SK-N-SH (cell line): ENCODE measurements at regions not wholly inside any gene's neighbourhood (a gene's known extent, or its start where the extent isn't known, plus 50 kb on each side); places are given as distances from the start of the nearest gene placed in this dataset.

Experiments used
- CTCF ChIA-PET: fragments of 300-600, 350-600 bp; formaldehyde crosslinking; extraction: SDS; loops from one replicate; lab custom pipeline; 2021; lab: Yijun Ruan, JAX
- POLR2A ChIA-PET: fragments of 350-600 bp; sonication (Branson Sonifier 250); formaldehyde crosslinking; extraction: SDS; loops from one replicate; lab custom pipeline; 2020; ENCODE audit warnings: antibody characterized with exemption, inconsistent platforms; lab: Yijun Ruan, JAX
- DNase-seq: peaks from one replicate; pipeline ENCODE4 v3.0.0; 2012
- H2AFZ ChIP-seq: fragments of 200-600 bp; sonication (generic); 2 replicates; pipeline ENCODE4 v1.8.1; 2016; ENCODE audit warnings: antibody characterized with exemption, mild to moderate bottlenecking, low read depth
- H3F3A ChIP-seq: fragments of 200-600 bp; sonication (generic); replicated peaks from 2 replicates; pipeline ENCODE3; 2016; ENCODE audit warnings: antibody characterized with exemption, mild to moderate bottlenecking; ENCODE audit not compliant: insufficient read depth
- H3K27ac ChIP-seq, 2 experiments: fragments of 200-500 bp in 1 of 2; fragments of 200-600 bp in 1 of 2; sonication (Bioruptor generic) in 1 of 2; sonication (generic), shearing (Covaris generic) in 1 of 2; 2 replicates each; pipeline versions ENCODE4 v1.5.1 to v1.6.1; 2014 to 2016; ENCODE audit warnings: low read depth in 2 of 2, inconsistent platforms in 1 of 2, low read length in 1 of 2, mild to moderate bottlenecking in 1 of 2, mixed read lengths in 1 of 2
- H3K27me3 ChIP-seq: fragments of 200-600 bp; sonication (generic), shearing (Covaris generic); 2 replicates; pipeline ENCODE4 v1.6.1; 2016; ENCODE audit warnings: mixed run types; ENCODE audit not compliant: insufficient read depth
- H3K36me3 ChIP-seq, 2 experiments: fragments of 200-500 bp in 1 of 2; fragments of 200-600 bp in 1 of 2; sonication (Bioruptor generic) in 1 of 2; sonication (generic) in 1 of 2; replicated peaks in 1 of 2; 2 replicates each; pipeline versions ENCODE3 to v1.5.1; 2014 to 2016; ENCODE audit warnings: low read length in 1 of 2, mild to moderate bottlenecking in 1 of 2; ENCODE audit not compliant: insufficient read depth in 2 of 2, control insufficient read depth in 1 of 2
- H3K4me1 ChIP-seq, 2 experiments: fragments of 200-500 bp in 1 of 2; fragments of 200-600 bp in 1 of 2; sonication (Bioruptor generic) in 1 of 2; sonication (generic), shearing (Covaris generic) in 1 of 2; 2 replicates each; pipeline versions ENCODE4 v1.5.1 to v1.6.1; 2014 to 2016; ENCODE audit warnings: low read depth in 1 of 2, low read length in 1 of 2, mixed run types in 1 of 2; ENCODE audit not compliant: insufficient read depth in 2 of 2, control insufficient read depth in 1 of 2
- H3K4me2 ChIP-seq: fragments of 200-600 bp; sonication (generic), shearing (Covaris generic); 2 replicates; pipeline ENCODE4 v1.6.1; 2017; ENCODE audit warnings: mixed run types
- H3K4me3 ChIP-seq, 2 experiments: fragments of 200-500 bp in 1 of 2; fragments of 200-600 bp in 1 of 2; sonication (Bioruptor generic) in 1 of 2; sonication (generic), shearing (Covaris generic) in 1 of 2; 2 replicates each; pipeline versions ENCODE4 v1.5.1 to v1.8.1; 2014 to 2016; ENCODE audit warnings: low read depth in 2 of 2, inconsistent platforms in 1 of 2, low read length in 1 of 2, mild to moderate bottlenecking in 1 of 2, mixed read lengths in 1 of 2, moderate library complexity in 1 of 2
- H3K79me2 ChIP-seq: fragments of 200-600 bp; sonication (generic); 2 replicates; pipeline ENCODE4 v1.8.1; 2017; ENCODE audit warnings: mild to moderate bottlenecking; ENCODE audit not compliant: insufficient read depth
- H3K9ac ChIP-seq: fragments of 200-600 bp; sonication (generic); 2 replicates; pipeline ENCODE4 v1.6.1; 2017; ENCODE audit warnings: mixed run types
- H3K9me2 ChIP-seq: fragments of 200-600 bp; sonication (generic); 2 replicates; pipeline ENCODE4 v1.6.1; 2017; ENCODE audit warnings: mixed run types
- H3K9me3 ChIP-seq: fragments of 200-600 bp; sonication (generic); 2 replicates; pipeline ENCODE4 v1.6.1; 2017; ENCODE audit warnings: mixed run types, mild to moderate bottlenecking, moderate library complexity
- H4K20me1 ChIP-seq: fragments of 200-600 bp; sonication (generic); 2 replicates; pipeline ENCODE4 v1.6.1; 2017; ENCODE audit warnings: mild to moderate bottlenecking, mixed run types; ENCODE audit not compliant: insufficient read depth
- ELF1 ChIP-seq: IDR thresholded peaks from 2 replicates; pipeline ENCODE4 v1.4.0; 2012
- EP300 ChIP-seq, 2 experiments: IDR thresholded peaks; 2 replicates each; pipeline versions ENCODE4 v1.4.0 to v1.6.1; 2012; ENCODE audit warnings: borderline replicate concordance in 1 of 2, low read depth in 1 of 2, low read length in 1 of 2
- EZH2phosphoT487 ChIP-seq: fragments of 200-600 bp; sonication (generic); IDR thresholded peaks from 2 replicates; pipeline ENCODE4 v1.6.1; 2017; ENCODE audit warnings: low read depth, mixed run types, mild to moderate bottlenecking, antibody characterized with exemption, moderate library complexity, borderline replicate concordance
- GATA2 ChIP-seq: sonication (generic); formaldehyde crosslinking; IDR thresholded peaks from 2 replicates; pipeline ENCODE4 v1.5.0; 2020; ENCODE audit warnings: mild to moderate bottlenecking, missing genetic modification reagents
- JUND ChIP-seq: IDR thresholded peaks from 2 replicates; pipeline ENCODE4 v1.4.0; 2012
- MEF2A ChIP-seq: IDR thresholded peaks from 2 replicates; pipeline ENCODE4 v1.4.0; 2012; ENCODE audit warnings: low read depth, borderline replicate concordance
- NRF1 ChIP-seq: IDR thresholded peaks from 2 replicates; pipeline ENCODE4 v1.6.1; 2012; ENCODE audit warnings: low read depth, mild to moderate bottlenecking, low read length
- RAD21 ChIP-seq: IDR thresholded peaks from 2 replicates; pipeline ENCODE4 v1.6.1; 2012; ENCODE audit warnings: mild to moderate bottlenecking, low read length
- RFX5 ChIP-seq: IDR thresholded peaks from 2 replicates; pipeline ENCODE4 v1.6.1; 2012; ENCODE audit warnings: mild to moderate bottlenecking, improper control_type of control experiment, low read length
- SIN3A ChIP-seq: IDR thresholded peaks from 2 replicates; pipeline ENCODE4 v1.6.1; 2012; ENCODE audit warnings: low read depth, mild to moderate bottlenecking, low read length, moderate library complexity, borderline replicate concordance
- SMC3 ChIP-seq: IDR thresholded peaks from 2 replicates; pipeline ENCODE4 v1.6.1; 2012; ENCODE audit warnings: low read depth, low read length, improper control_type of control experiment
- TAF1 ChIP-seq: IDR thresholded peaks from 2 replicates; pipeline ENCODE4 v1.6.1; 2012; ENCODE audit warnings: low read depth, mild to moderate bottlenecking, low read length, moderate library complexity, borderline replicate concordance
- TCF12 ChIP-seq: IDR thresholded peaks from 2 replicates; pipeline ENCODE4 v1.4.0; 2012
- TEAD4 ChIP-seq: IDR thresholded peaks from 2 replicates; pipeline ENCODE4 v1.4.0; 2012; ENCODE audit warnings: mild to moderate bottlenecking, borderline replicate concordance; ENCODE audit not compliant: insufficient read depth
- WGBS: methylation state at CpG from one replicate; pipeline ENCODE4 v1.1.6; 2017; ENCODE audit warnings: low lambda C conversion rate; 5-methylcytosine and 5-hydroxymethylcytosine counted together
- TF ChIP-seq, protein P1 (sequence below): fragments of 150-350 bp; IDR thresholded peaks from 2 replicates; pipeline ENCODE4 v1.6.1; 2016; ENCODE audit warnings: mild to moderate bottlenecking, low read depth, low read length
- TF ChIP-seq, protein P2 (sequence below): IDR thresholded peaks from 2 replicates; pipeline ENCODE4 v1.6.1; 2012; ENCODE audit warnings: mild to moderate bottlenecking, low read depth, low read length, moderate library complexity
- TF ChIP-seq, protein P3 (sequence below): IDR thresholded peaks from 2 replicates; pipeline ENCODE4; 2012
- TF ChIP-seq, protein P4 (sequence below): IDR thresholded peaks from 2 replicates; pipeline ENCODE4 v1.4.0; 2012; ENCODE audit warnings: low read depth, borderline replicate concordance
- TF ChIP-seq, protein P5 (sequence below): fragments of 150-350 bp; IDR thresholded peaks from 2 replicates; pipeline ENCODE4 v1.6.1; 2017; ENCODE audit warnings: antibody characterized with exemption, low read length, low read depth, borderline replicate concordance

DNA sequence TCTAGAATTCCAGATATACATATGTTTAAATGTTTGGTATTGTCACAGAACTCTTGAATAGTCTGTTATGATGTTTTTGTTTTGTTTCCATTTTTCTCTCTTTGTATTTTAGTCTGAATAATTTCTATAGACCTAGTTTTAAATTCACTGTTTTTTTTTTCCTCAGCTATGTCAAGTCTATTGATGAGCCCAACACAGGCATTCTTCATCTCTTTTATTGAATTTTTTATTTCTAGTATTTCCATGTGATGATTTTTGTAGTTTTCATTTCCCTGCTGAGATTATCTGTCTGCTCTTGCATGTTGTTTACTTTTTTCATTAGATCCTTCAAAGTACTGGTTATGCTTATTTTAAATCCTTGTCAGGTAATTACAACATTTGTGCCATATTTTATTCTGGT is 254.7 kb downstream of the C1D start:
- no peak for TF ChIP-seq SMC3
- TF ChIP-seq, protein P1, sequence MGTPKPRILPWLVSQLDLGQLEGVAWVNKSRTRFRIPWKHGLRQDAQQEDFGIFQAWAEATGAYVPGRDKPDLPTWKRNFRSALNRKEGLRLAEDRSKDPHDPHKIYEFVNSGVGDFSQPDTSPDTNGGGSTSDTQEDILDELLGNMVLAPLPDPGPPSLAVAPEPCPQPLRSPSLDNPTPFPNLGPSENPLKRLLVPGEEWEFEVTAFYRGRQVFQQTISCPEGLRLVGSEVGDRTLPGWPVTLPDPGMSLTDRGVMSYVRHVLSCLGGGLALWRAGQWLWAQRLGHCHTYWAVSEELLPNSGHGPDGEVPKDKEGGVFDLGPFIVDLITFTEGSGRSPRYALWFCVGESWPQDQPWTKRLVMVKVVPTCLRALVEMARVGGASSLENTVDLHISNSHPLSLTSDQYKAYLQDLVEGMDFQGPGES, result no peak
- no peak for TF ChIP-seq GATA2 (CRISPR knock-in tag)
- TF ChIP-seq NRF1, result no peak
- TF ChIP-seq ELF1, result no peak
- no peak for TF ChIP-seq SIN3A
- no peak for TF ChIP-seq TEAD4
- Histone ChIP-seq H3K79me2 (no peaks in the 10 kb centered on the region), H3K4me3 (no peak overlapping the region), H3K9me3 (peaks cover 9% of the 10 kb centered on the region), H3K9me2 (no peaks in the 10 kb centered on the region), H3K9ac (no peak overlapping the region), H3K27me3 (no peaks in the 10 kb centered on the region), H3K4me2 (no peak overlapping the region), H3K27ac (no peak overlapping the region), H2AFZ (no peak overlapping the region), H3F3A (peaks cover 3% of the 10 kb centered on the region), H3K36me3 (no peaks in the 10 kb centered on the region), H4K20me1 (no peaks in the 10 kb centered on the region), H3K4me1 (no peaks in the 10 kb centered on the region)
- no peak for DNase-seq
- ChIA-PET CTCF (no interaction called here), POLR2A (no interaction called here)

DNA sequence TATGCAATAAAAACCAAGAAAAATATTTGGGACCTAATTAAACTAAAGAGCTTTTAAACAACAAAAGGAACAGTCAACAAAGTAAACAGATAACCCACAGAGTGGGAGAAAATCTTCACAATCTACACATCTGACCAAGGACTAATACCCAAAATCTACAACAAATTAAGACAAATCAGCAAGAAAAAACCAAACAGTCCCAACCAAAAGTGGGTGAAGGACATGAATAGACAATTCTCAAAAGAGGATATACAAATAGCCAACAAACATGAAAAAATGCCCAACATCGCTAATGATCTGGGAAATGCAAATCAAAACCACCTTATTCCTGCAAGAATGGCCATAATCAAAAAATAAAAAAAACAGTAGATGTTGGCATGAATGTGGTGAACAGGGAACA is 250.1 kb downstream of the C1D start:
- Histone ChIP-seq H3K27me3 (no peaks in the 10 kb centered on the region), H3F3A (no peaks in the 10 kb centered on the region), H3K27ac (no peak overlapping the region), H3K36me3 (no peaks in the 10 kb centered on the region), H3K4me1 (no peaks in the 10 kb centered on the region), H3K4me3 (no peak overlapping the region), H4K20me1 (no peaks in the 10 kb centered on the region), H3K4me2 (no peak overlapping the region), H3K9me3 (peaks cover 10% of the 10 kb centered on the region), H3K79me2 (no peaks in the 10 kb centered on the region), H2AFZ (no peak overlapping the region), H3K9ac (no peak overlapping the region), H3K9me2 (no peaks in the 10 kb centered on the region)
- POLR2A ChIA-PET, result no interaction called here
- WGBS, result 86% methylated on average over 1 of the region's 1 CpG
- no peak for TF ChIP-seq TAF1
- TF ChIP-seq JUND, result no peak
- TF ChIP-seq TCF12, result no peak
- no peak for TF ChIP-seq SIN3A
- TF ChIP-seq, protein P2, sequence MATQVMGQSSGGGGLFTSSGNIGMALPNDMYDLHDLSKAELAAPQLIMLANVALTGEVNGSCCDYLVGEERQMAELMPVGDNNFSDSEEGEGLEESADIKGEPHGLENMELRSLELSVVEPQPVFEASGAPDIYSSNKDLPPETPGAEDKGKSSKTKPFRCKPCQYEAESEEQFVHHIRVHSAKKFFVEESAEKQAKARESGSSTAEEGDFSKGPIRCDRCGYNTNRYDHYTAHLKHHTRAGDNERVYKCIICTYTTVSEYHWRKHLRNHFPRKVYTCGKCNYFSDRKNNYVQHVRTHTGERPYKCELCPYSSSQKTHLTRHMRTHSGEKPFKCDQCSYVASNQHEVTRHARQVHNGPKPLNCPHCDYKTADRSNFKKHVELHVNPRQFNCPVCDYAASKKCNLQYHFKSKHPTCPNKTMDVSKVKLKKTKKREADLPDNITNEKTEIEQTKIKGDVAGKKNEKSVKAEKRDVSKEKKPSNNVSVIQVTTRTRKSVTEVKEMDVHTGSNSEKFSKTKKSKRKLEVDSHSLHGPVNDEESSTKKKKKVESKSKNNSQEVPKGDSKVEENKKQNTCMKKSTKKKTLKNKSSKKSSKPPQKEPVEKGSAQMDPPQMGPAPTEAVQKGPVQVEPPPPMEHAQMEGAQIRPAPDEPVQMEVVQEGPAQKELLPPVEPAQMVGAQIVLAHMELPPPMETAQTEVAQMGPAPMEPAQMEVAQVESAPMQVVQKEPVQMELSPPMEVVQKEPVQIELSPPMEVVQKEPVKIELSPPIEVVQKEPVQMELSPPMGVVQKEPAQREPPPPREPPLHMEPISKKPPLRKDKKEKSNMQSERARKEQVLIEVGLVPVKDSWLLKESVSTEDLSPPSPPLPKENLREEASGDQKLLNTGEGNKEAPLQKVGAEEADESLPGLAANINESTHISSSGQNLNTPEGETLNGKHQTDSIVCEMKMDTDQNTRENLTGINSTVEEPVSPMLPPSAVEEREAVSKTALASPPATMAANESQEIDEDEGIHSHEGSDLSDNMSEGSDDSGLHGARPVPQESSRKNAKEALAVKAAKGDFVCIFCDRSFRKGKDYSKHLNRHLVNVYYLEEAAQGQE, result no peak
- TF ChIP-seq RAD21, result no peak
- no peak for TF ChIP-seq ELF1
- TF ChIP-seq, protein P3, sequence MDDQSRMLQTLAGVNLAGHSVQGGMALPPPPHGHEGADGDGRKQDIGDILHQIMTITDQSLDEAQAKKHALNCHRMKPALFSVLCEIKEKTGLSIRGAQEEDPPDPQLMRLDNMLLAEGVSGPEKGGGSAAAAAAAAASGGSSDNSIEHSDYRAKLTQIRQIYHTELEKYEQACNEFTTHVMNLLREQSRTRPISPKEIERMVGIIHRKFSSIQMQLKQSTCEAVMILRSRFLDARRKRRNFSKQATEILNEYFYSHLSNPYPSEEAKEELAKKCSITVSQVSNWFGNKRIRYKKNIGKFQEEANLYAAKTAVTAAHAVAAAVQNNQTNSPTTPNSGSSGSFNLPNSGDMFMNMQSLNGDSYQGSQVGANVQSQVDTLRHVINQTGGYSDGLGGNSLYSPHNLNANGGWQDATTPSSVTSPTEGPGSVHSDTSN, result no peak
- TF ChIP-seq, protein P4, sequence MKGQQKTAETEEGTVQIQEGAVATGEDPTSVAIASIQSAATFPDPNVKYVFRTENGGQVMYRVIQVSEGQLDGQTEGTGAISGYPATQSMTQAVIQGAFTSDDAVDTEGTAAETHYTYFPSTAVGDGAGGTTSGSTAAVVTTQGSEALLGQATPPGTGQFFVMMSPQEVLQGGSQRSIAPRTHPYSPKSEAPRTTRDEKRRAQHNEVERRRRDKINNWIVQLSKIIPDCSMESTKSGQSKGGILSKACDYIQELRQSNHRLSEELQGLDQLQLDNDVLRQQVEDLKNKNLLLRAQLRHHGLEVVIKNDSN, result no peak
- TF ChIP-seq NRF1, result no peak
- TF ChIP-seq SMC3, result no peak
- TF ChIP-seq, protein P1, result no peak
- TF ChIP-seq EZH2phosphoT487, result no peak
- TF ChIP-seq, protein P5, sequence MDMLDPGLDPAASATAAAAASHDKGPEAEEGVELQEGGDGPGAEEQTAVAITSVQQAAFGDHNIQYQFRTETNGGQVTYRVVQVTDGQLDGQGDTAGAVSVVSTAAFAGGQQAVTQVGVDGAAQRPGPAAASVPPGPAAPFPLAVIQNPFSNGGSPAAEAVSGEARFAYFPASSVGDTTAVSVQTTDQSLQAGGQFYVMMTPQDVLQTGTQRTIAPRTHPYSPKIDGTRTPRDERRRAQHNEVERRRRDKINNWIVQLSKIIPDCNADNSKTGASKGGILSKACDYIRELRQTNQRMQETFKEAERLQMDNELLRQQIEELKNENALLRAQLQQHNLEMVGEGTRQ, result no peak
- no peak for TF ChIP-seq MEF2A
- TF ChIP-seq RFX5, result no peak
- no peak for TF ChIP-seq EP300 (IDR thresholded peaks at IDR 0.05; ENCODE audit: borderline replicate concordance in 1 of 2, low read depth in 1 of 2, low read length in 1 of 2)
- CTCF ChIA-PET, result no interaction called here
- DNase-seq, result no peak
